K562 (cell line): ENCODE measurements at regions not wholly inside any gene's neighbourhood (a gene's known extent, or its start where the extent isn't known, plus 50 kb on each side); places are given as distances from the start of the nearest gene placed in this dataset.

Experiments
- ATAC-seq: fragments of 200-7000 bp; cut with Tn5 transposase; 3 replicates; pipeline ENCODE4 v1.9.1; 2020; ENCODE audit warnings: moderate library complexity
- BruUV-seq: library from RNA; stranded (reverse); fragments of 400-500 nt; replicated peaks from 2 replicates; lab custom pipeline; 2021; lab: Mats Ljungman, UMichigan
- CTCF ChIA-PET: fragments of 300-600 bp; formaldehyde crosslinking; extraction: SDS; loops from one replicate; lab custom pipeline; 2021; ENCODE audit warnings: low intra/inter-chr PET ratio; lab: Yijun Ruan, JAX
- POLR2A ChIA-PET: fragments of 300-600, 350-650 bp; sonication (Branson Sonifier 250); formaldehyde crosslinking; extraction: SDS; loops from one replicate; lab custom pipeline; 2021; ENCODE audit warnings: antibody characterized with exemption, inconsistent platforms; lab: Yijun Ruan, JAX
- DNase-seq, 4 experiments: peaks; one replicate each; pipeline versions ENCODE4 v3.0.0 to v3.0.0-alpha.2; 2011 to 2018; ENCODE audit warnings: low spot score in 3 of 4, mixed read lengths in 3 of 4; ENCODE audit errors: extremely low read depth in 1 of 4
- FAIRE-seq: peaks from 2 replicates; lab custom pipeline; 2011; peaks lifted over from hg19 to GRCh38; lab: Jason Lieb, UNC
- H2AFZ ChIP-seq: 2 replicates; pipeline ENCODE4 v1.6.0; 2011; ENCODE audit warnings: low read depth, low read length, control low read depth, inconsistent platforms
- H3K27ac ChIP-seq: fragments of 200-600 bp; 3 replicates; pipeline ENCODE4 v1.8.0; 2011; ENCODE audit warnings: low read depth, mild to moderate bottlenecking, control low read depth, inconsistent platforms, low read length, moderate library complexity, mixed read lengths; ENCODE audit errors: extremely low read depth
- H3K27me3 ChIP-seq, 2 experiments: fragments of 300-600 bp in 1 of 2; 2 replicates in 1 of 2; 3 replicates in 1 of 2; pipeline versions ENCODE4 v1.6.0 to v1.8.0; 2011; ENCODE audit warnings: inconsistent platforms in 2 of 2, low read length in 2 of 2, mild to moderate bottlenecking in 1 of 2, mixed read lengths in 1 of 2, moderate library complexity in 1 of 2; ENCODE audit not compliant: control insufficient read depth in 2 of 2, insufficient read depth in 2 of 2
- H3K36me3 ChIP-seq: fragments of 300-600 bp; 3 replicates; pipeline ENCODE4 v1.8.0; 2011; ENCODE audit warnings: mild to moderate bottlenecking, low read length, inconsistent platforms; ENCODE audit not compliant: control insufficient read depth, insufficient read depth
- H3K4me1 ChIP-seq, 2 experiments: fragments of 200-600 bp in 1 of 2; replicated peaks in 1 of 2; 2 replicates in 1 of 2; 3 replicates in 1 of 2; pipeline versions ENCODE4 v1.5.1 to v1.8.0; 2011; ENCODE audit warnings: inconsistent platforms in 2 of 2, low read length in 2 of 2, mild to moderate bottlenecking in 1 of 2, mixed read lengths in 1 of 2, moderate library complexity in 1 of 2; ENCODE audit not compliant: control insufficient read depth in 2 of 2, insufficient read depth in 2 of 2
- H3K4me2 ChIP-seq: 2 replicates; pipeline ENCODE4 v1.6.1; 2011; ENCODE audit warnings: low read length, control low read depth, inconsistent platforms, mixed read lengths; ENCODE audit not compliant: insufficient read depth
- H3K4me3 ChIP-seq: fragments of 200-600 bp; sonication (generic), shearing (Covaris generic); 2 replicates; pipeline ENCODE4 v1.5.1; 2016; ENCODE audit warnings: control low read depth, inconsistent platforms
- H3K79me2 ChIP-seq: fragments of 200-600 bp; 3 replicates; pipeline ENCODE4 v1.8.0; 2011; ENCODE audit warnings: low read length, inconsistent platforms; ENCODE audit not compliant: control insufficient read depth, insufficient read depth
- H3K9ac ChIP-seq, 2 experiments: 2 replicates each; pipeline versions ENCODE4 v1.6.0 to v1.6.1; 2011; ENCODE audit warnings: low read depth in 2 of 2, low read length in 2 of 2, control low read depth in 1 of 2, inconsistent platforms in 1 of 2, mild to moderate bottlenecking in 1 of 2, mixed read lengths in 1 of 2; ENCODE audit not compliant: insufficient read depth in 1 of 2
- H3K9me1 ChIP-seq: one replicate; pipeline ENCODE4 v1.6.0; 2011; ENCODE audit warnings: inconsistent platforms, mild to moderate bottlenecking, low read length, moderate library complexity; ENCODE audit not compliant: control insufficient read depth, insufficient read depth
- H3K9me3 ChIP-seq: replicated peaks from 2 replicates; pipeline ENCODE4 v1.5.1; 2011; ENCODE audit warnings: low read depth, low read length, inconsistent platforms; ENCODE audit not compliant: control insufficient read depth, insufficient read depth
- H4K20me1 ChIP-seq: replicated peaks from 2 replicates; pipeline ENCODE4 v1.6.1; 2011; ENCODE audit warnings: low read length, inconsistent platforms, mixed read lengths; ENCODE audit not compliant: control insufficient read depth, insufficient read depth
- FOXJ2 ChIP-seq: fragments of 200-800 bp; sonication (Bioruptor generic); IDR thresholded peaks from 2 replicates; pipeline ENCODE4 v1.6.1; 2016; ENCODE audit warnings: missing genetic modification characterization, missing compliant biosample characterization
- GABPB2 ChIP-seq: fragments of 250-450 bp; sonication (Bioruptor Pico); conservative IDR thresholded peaks from 2 replicates; pipeline ENCODE4 v1.5.1; 2021; ENCODE audit warnings: mild to moderate bottlenecking
- LCOR ChIP-seq: sonication (generic); formaldehyde crosslinking; IDR thresholded peaks from 2 replicates; pipeline ENCODE4 v1.8.0; 2022; ENCODE audit warnings: mild to moderate bottlenecking, missing genetic modification reagents
- MAFF ChIP-seq: IDR thresholded peaks from 2 replicates; pipeline ENCODE4 v1.6.1; 2012; ENCODE audit warnings: low read length, improper control_type of control experiment
- MECOM ChIP-seq: fragments of 250-450 bp; sonication (Bioruptor Pico); IDR thresholded peaks from 2 replicates; pipeline ENCODE4 v1.8.0; 2022; ENCODE audit warnings: inconsistent platforms
- MEF2D ChIP-seq: conservative IDR thresholded peaks from 2 replicates; pipeline ENCODE4 v1.6.1; 2016; ENCODE audit warnings: low read depth, missing genetic modification characterization, missing compliant biosample characterization
- NELFE ChIP-seq: IDR thresholded peaks from 2 replicates; pipeline ENCODE4 v1.6.1; 2011; ENCODE audit warnings: mild to moderate bottlenecking; ENCODE audit not compliant: insufficient read depth, insufficient read length
- NFATC3 ChIP-seq: fragments of 450-650 bp; IDR thresholded peaks from 2 replicates; pipeline ENCODE4 v1.6.1; 2017; ENCODE audit warnings: mild to moderate bottlenecking
- NKRF ChIP-seq: fragments of 450-650 bp; IDR thresholded peaks from 2 replicates; pipeline ENCODE4 v1.6.1; 2016; ENCODE audit warnings: borderline replicate concordance
- RB1 ChIP-seq: fragments of 450-650 bp; IDR thresholded peaks from 2 replicates; pipeline ENCODE4 v1.6.1; 2017; ENCODE audit warnings: low read depth, mild to moderate bottlenecking
- SIX5 ChIP-seq, 2 experiments: IDR thresholded peaks; 2 replicates each; pipeline ENCODE4 v1.6.1; 2011; ENCODE audit warnings: low read length in 2 of 2, borderline replicate concordance in 1 of 2, low read depth in 1 of 2, mild to moderate bottlenecking in 1 of 2, moderate library complexity in 1 of 2; ENCODE audit not compliant: insufficient read depth in 1 of 2
- SRSF9 ChIP-seq: fragments of 200-400 bp; formaldehyde crosslinking; IDR thresholded peaks from 2 replicates; pipeline ENCODE4 v1.6.1; 2017; ENCODE audit warnings: low read depth, low read length, borderline replicate concordance
- TAF9B ChIP-seq: fragments of 450-650 bp; IDR thresholded peaks from 2 replicates; pipeline ENCODE4 v1.6.1; 2018; ENCODE audit warnings: mild to moderate bottlenecking; ENCODE audit not compliant: partially characterized antibody
- XRCC5 ChIP-seq: fragments of 200-400 bp; formaldehyde crosslinking; IDR thresholded peaks from 2 replicates; pipeline ENCODE4 v1.6.1; 2017; ENCODE audit warnings: low read depth, mild to moderate bottlenecking, low read length
- ZNF224 ChIP-seq: sonication (generic); formaldehyde crosslinking; IDR thresholded peaks from 2 replicates; pipeline ENCODE4 v1.8.0; 2022; ENCODE audit warnings: mild to moderate bottlenecking, missing genetic modification reagents
- ZNF431 ChIP-seq: sonication (generic); formaldehyde crosslinking; IDR thresholded peaks from 2 replicates; pipeline ENCODE4 v1.8.0; 2022; ENCODE audit warnings: mild to moderate bottlenecking, missing genetic modification reagents
- ZNF766 ChIP-seq: fragments of 200-800 bp; sonication (Bioruptor generic); conservative IDR thresholded peaks from 2 replicates; pipeline ENCODE4 v1.6.1; 2016; ENCODE audit warnings: missing genetic modification characterization, missing compliant biosample characterization
- ZNF778 ChIP-seq: fragments of 450-650 bp; formaldehyde crosslinking; IDR thresholded peaks from 2 replicates; pipeline ENCODE4 v1.4.0; 2020; ENCODE audit warnings: mild to moderate bottlenecking, moderate library complexity
- WGBS: fragments of 100-300 bp; shearing (Covaris generic); methylation state at CpG from one replicate; pipeline ENCODE4 v1.1.6; 2016; ENCODE audit warnings: low coverage, mixed read lengths; ENCODE audit not compliant: insufficient coverage; ENCODE audit errors: missing lambda C conversion rate; 5-methylcytosine and 5-hydroxymethylcytosine counted together
- in situ Hi-C: fragments of 300-500 bp; cut with MboI; formaldehyde crosslinking; loops from 4 replicates; pipeline ENCODE4 v1.15.0; 2018; ENCODE audit warnings: inconsistent platforms, mixed read lengths
- intact Hi-C: fragments of 100-400 bp; cut with micrococcal nuclease; formaldehyde crosslinking; loops from 2 replicates; pipeline ENCODE4 v1.14.2; 2022

GRCh38 chr16:5319799-5320198 lies 222.2 kb upstream of the EEF2KMT start:
- Histone ChIP-seq H3K79me2 (no peaks in the 10 kb centered on the region), H3K4me1 (no peaks in the 10 kb centered on the region), H3K27me3 (no peaks in the 10 kb centered on the region; a peak in 1 of 5 replicates), H3K36me3 (no peaks in the 10 kb centered on the region), H3K4me3 (no peak overlapping the region), H3K4me2 (no peak overlapping the region), H3K9me3 (no peaks in the 10 kb centered on the region), H3K9me1 (no peaks in the 10 kb centered on the region), H4K20me1 (0 out of 2 replicates have a peak, but pooled peaks cover 8% of the 10 kb centered on the region), H3K9ac (no peak overlapping the region), H2AFZ (no peak overlapping the region), H3K27ac (no peak overlapping the region)
- no peak for DNase-seq
- BruUV-seq = no TSS peak
- no peak for FAIRE-seq
- POLR2A ChIA-PET = no interaction called here
- TF ChIP-seq ZNF431 (CRISPR knock-in tag) (no peak), FOXJ2 (no peak), SRSF9 (no peak), LCOR (CRISPR knock-in tag) (no peak), NKRF (no peak), TAF9B (no peak), MECOM (CRISPR knock-in tag) (no peak), XRCC5 (no peak), RB1 (no peak), NELFE (no peak), GABPB2 (CRISPR knock-in tag) (no peak), ZNF778 (CRISPR knock-in tag) (no peak), ZNF224 (CRISPR knock-in tag) (no peak), MAFF (no peak), SIX5 (IDR thresholded peaks at IDR 0.05; ENCODE audit: borderline replicate concordance in 1 of 2, insufficient read depth in 1 of 2, low read depth in 1 of 2, low read length in 2 of 2) (no peak), MEF2D (tag) (no peak), ZNF766 (CRISPR knock-in tag) (no peak), NFATC3 (no peak)
- in situ Hi-C loops (no loop called here), intact Hi-C loops (no loop called here)
- WGBS = 0% methylated on average over 2 of the region's 2 CpGs
- ATAC-seq = no peak
- CTCF ChIA-PET = no interaction called here
